ENCODE measurements at regions not wholly inside any gene's neighbourhood (a gene's known extent, or its start where the extent isn't known, plus 50 kb on each side); places are given as distances from the start of the nearest gene placed in this dataset.

GRCh38 chr6:2507016-2507415 lies 243.7 kb downstream of the MYLK4 start:
- H3K4me3 ChIP-seq, result no peak overlapping the region
- ATAC-seq, result no peak
- no peak for TF ChIP-seq CTCF (IDR thresholded peaks at IDR 0.05)
- peaks cover 0 to 22% (median 0%) of the 10 kb centered on the region in 3 donors for H3K27me3 ChIP-seq (ENCODE audit: insufficient read depth in 3 of 3, low read length in 2 of 3)
- no peaks in the 10 kb centered on the region for H3K36me3 ChIP-seq (ENCODE audit: insufficient read depth in 1 of 2, low read depth in 1 of 2)
- 34 to 50% (median 49%) methylated on average over 2 of the region's 2 CpGs for WGBS, 3 donors
- no peak for DNase-seq
- intact Hi-C loops (cut with DNase I), result no loop called here
- no peak overlapping the region for H3K27ac ChIP-seq
- no peaks in the 10 kb centered on the region for H3K9me3 ChIP-seq
- H3K4me1 ChIP-seq, result no peaks in the 10 kb centered on the region

GRCh38 chr6:2505624-2506023 lies 245.1 kb downstream of the MYLK4 start:
- no peaks in the 10 kb centered on the region for H3K4me1 ChIP-seq
- no peaks in the 10 kb centered on the region for H3K36me3 ChIP-seq (ENCODE audit: insufficient read depth in 1 of 2, low read depth in 1 of 2)
- no peak overlapping the region for H3K27ac ChIP-seq
- WGBS, 3 donors, result 50 to 57% (median 55%) methylated on average over 9 of the region's 9 CpGs
- ATAC-seq, result no peak
- intact Hi-C loops (cut with DNase I), result no loop called here
- H3K27me3 ChIP-seq (ENCODE audit: insufficient read depth in 3 of 3, low read length in 2 of 3), result peaks cover 0 to 22% (median 0%) of the 10 kb centered on the region in 3 donors
- no peak for TF ChIP-seq CTCF (IDR thresholded peaks at IDR 0.05)
- H3K4me3 ChIP-seq, result no peak overlapping the region
- no peaks in the 10 kb centered on the region for H3K9me3 ChIP-seq
- no peak for DNase-seq

GRCh38 chr6:2504495-2505064 lies 246.1 kb downstream of the MYLK4 start:
- 56 to 92% (median 80%) methylated on average over 1 of the region's 1 CpG for WGBS, 3 donors
- intact Hi-C loops (cut with DNase I), result no loop called here

GRCh38 chr6:2503816-2504494 lies 246.8 kb downstream of the MYLK4 start:
- Histone ChIP-seq H3K4me1 (no peaks in the 10 kb centered on the region), H3K27ac (no peak overlapping the region), H3K9me3 (no peaks in the 10 kb centered on the region), H3K36me3 (ENCODE audit: insufficient read depth in 1 of 2, low read depth in 1 of 2) (no peaks in the 10 kb centered on the region), H3K4me3 (no peak overlapping the region), H3K27me3 (ENCODE audit: insufficient read depth in 3 of 3, low read length in 2 of 3) (peaks cover 0 to 24% (median 0%) of the 10 kb centered on the region in 3 donors)
- no peak for DNase-seq
- ATAC-seq, result no peak
- intact Hi-C loops (cut with DNase I), result no loop called here
- WGBS, 3 donors, result 43 to 63% (median 44%) methylated on average over 5 of the region's 5 CpGs
- TF ChIP-seq CTCF (IDR thresholded peaks at IDR 0.05), result no peak

More at GRCh38 chr6:2504495-2505064, 246.1 kb downstream of the MYLK4 start:
- peaks cover 0 to 22% (median 0%) of the 10 kb centered on the region in 3 donors for H3K27me3 ChIP-seq (ENCODE audit: insufficient read depth in 3 of 3, low read length in 2 of 3)
- no peak overlapping the region for H3K4me3 ChIP-seq
- H3K9me3 ChIP-seq, result no peaks in the 10 kb centered on the region
- no peak for ATAC-seq
- no peaks in the 10 kb centered on the region for H3K36me3 ChIP-seq (ENCODE audit: insufficient read depth in 1 of 2, low read depth in 1 of 2)
- no peak overlapping the region for H3K27ac ChIP-seq
- DNase-seq, result no peak
- H3K4me1 ChIP-seq, result no peaks in the 10 kb centered on the region
- no peak for TF ChIP-seq CTCF (IDR thresholded peaks at IDR 0.05)

Measured in psoas muscle (tissue), 7 donors.